ENCODE measurements at regions not wholly inside any gene's neighbourhood (a gene's known extent, or its start where the extent isn't known, plus 50 kb on each side); places are given as distances from the start of the nearest gene placed in this dataset.

DNA sequence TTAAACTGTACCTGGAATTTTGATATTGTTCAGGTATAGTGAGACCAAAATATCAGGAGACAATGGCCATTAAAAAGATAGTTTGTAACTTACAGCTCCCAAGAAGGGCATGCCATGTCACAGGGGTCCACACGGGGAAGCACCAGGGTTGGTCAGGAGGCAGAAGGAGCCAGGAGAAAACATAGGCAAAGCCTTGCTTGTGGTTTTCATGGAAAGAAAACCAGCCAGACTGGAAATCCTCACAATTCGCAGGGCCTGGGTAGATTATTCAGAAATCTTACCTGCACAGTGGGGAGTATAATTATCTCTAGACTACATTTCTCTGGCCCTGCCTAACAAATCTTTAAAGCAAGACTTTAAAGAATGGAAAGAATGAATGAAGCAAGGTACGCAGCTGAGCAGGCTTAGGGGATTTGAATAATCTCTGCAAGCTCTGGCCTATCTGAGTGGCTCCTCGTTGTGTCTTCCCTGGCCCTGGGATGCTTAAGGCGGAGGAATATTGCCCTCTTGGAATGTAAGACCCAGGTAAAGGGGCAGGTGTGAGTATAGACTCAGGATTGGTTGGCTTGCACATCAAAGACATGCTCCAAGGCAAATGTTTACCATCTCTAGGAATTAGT is 66.9 kb upstream of the CDC42EP3 start:
- POLR2A ChIA-PET, result no interaction called here
- no peak overlapping the region for H3K4me2 ChIP-seq (ENCODE audit: low read length)
- no peaks in the 10 kb centered on the region for H4K20me1 ChIP-seq (ENCODE audit: insufficient read depth)
- no peaks in the 10 kb centered on the region for H3K79me2 ChIP-seq (ENCODE audit: insufficient read depth, low read length)
- TF ChIP-seq CTCF (IDR thresholded peaks at IDR 0.05 in 2 of 3, conservative IDR thresholded peaks at IDR 0.05 in 1 of 3; ENCODE audit: borderline replicate concordance in 1 of 3, insufficient read depth in 1 of 3, low read depth in 2 of 3, low read length in 2 of 3), result no peak
- TF ChIP-seq, protein P1, sequence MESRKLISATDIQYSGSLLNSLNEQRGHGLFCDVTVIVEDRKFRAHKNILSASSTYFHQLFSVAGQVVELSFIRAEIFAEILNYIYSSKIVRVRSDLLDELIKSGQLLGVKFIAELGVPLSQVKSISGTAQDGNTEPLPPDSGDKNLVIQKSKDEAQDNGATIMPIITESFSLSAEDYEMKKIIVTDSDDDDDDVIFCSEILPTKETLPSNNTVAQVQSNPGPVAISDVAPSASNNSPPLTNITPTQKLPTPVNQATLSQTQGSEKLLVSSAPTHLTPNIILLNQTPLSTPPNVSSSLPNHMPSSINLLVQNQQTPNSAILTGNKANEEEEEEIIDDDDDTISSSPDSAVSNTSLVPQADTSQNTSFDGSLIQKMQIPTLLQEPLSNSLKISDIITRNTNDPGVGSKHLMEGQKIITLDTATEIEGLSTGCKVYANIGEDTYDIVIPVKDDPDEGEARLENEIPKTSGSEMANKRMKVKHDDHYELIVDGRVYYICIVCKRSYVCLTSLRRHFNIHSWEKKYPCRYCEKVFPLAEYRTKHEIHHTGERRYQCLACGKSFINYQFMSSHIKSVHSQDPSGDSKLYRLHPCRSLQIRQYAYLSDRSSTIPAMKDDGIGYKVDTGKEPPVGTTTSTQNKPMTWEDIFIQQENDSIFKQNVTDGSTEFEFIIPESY (IDR thresholded peaks at IDR 0.05; ENCODE audit: extremely low read depth, insufficient replicate concordance, low read length), result no peak
- no peak for TF ChIP-seq ELF1 (IDR thresholded peaks at IDR 0.05; ENCODE audit: borderline replicate concordance, low read depth)
- TF ChIP-seq ATF3 (IDR thresholded peaks at IDR 0.05), result no peak
- no peak for TF ChIP-seq POLR2AphosphoS5 (IDR thresholded peaks at IDR 0.05; ENCODE audit: low read depth, low read length)
- TF ChIP-seq EZH2phosphoT487 (IDR thresholded peaks at IDR 0.05; ENCODE audit: borderline replicate concordance), result no peak
- no peak for TF ChIP-seq SIN3A (IDR thresholded peaks at IDR 0.05; ENCODE audit: low read depth)
- no peak for TF ChIP-seq FOSL1 (IDR thresholded peaks at IDR 0.05; ENCODE audit: low read depth)
- TF ChIP-seq CBX3 (IDR thresholded peaks at IDR 0.05; ENCODE audit: low read depth), result no peak
- TF ChIP-seq YY1 (IDR thresholded peaks at IDR 0.05; ENCODE audit: extremely low read depth, insufficient replicate concordance, low read depth, low read length), result no peak
- no peak for TF ChIP-seq REST (IDR thresholded peaks at IDR 0.05; ENCODE audit: low read depth)
- TF ChIP-seq EGR1 (IDR thresholded peaks at IDR 0.05; ENCODE audit: low read depth), result no peak
- no peaks in the 10 kb centered on the region for H3K27me3 ChIP-seq (ENCODE audit: insufficient read depth, low read length)
- CTCF ChIA-PET, result no interaction called here
- no peaks in the 10 kb centered on the region for H3K36me3 ChIP-seq (ENCODE audit: control insufficient read depth in 1 of 2, insufficient read depth in 2 of 2, low read length in 2 of 2)
- no peak overlapping the region for H3K9ac ChIP-seq (ENCODE audit: low read length)
- no peaks in the 10 kb centered on the region for H3K9me2 ChIP-seq (ENCODE audit: insufficient read depth)
- H2AFZ ChIP-seq (ENCODE audit: low read depth, low read length, poor library complexity, severe bottlenecking), result no peak overlapping the region
- ATAC-seq (no peak), DNase-seq (ENCODE audit: low read depth, low spot score) (no peak)
- intact Hi-C loops (cut with micrococcal nuclease), result no loop called here
- H3K4me1 ChIP-seq (ENCODE audit: control insufficient read depth in 1 of 2, insufficient read depth in 2 of 2, low read length in 2 of 2), result no peaks in the 10 kb centered on the region
- no peak overlapping the region for H3K27ac ChIP-seq (ENCODE audit: low read depth, low read length)
- BruUV-seq (replicated peaks), result no TSS peak
- H3K9me3 ChIP-seq (ENCODE audit: control insufficient read depth in 1 of 2, insufficient read depth in 1 of 2, low read depth in 1 of 2, low read length in 2 of 2), result no peaks in the 10 kb centered on the region
- RAD21 ChIA-PET (ENCODE audit: low non-redundant PET in 1 of 2, low total read pairs in 2 of 2, uncharacterized antibody in 2 of 2, unreplicated experiment in 2 of 2), result no interaction called here
- no peak overlapping the region for H3K4me3 ChIP-seq (replicated peaks in 1 of 2; ENCODE audit: low read depth in 1 of 2, low read length in 2 of 2)

All from HCT116 (cell line).